ENCODE measurements at regions not wholly inside any gene's neighbourhood (a gene's known extent, or its start where the extent isn't known, plus 50 kb on each side); places are given as distances from the start of the nearest gene placed in this dataset.

- no peak for TF ChIP-seq CTCF (conservative IDR thresholded peaks at IDR 0.05)
- no peak for TF ChIP-seq ZFX (IDR thresholded peaks at IDR 0.05)
These were observed 208.5 kb downstream of the SH3BP4 start for GRCh38 chr2:235160281-235160810.
